ENCODE measurements at regions not wholly inside any gene's neighbourhood (a gene's known extent, or its start where the extent isn't known, plus 50 kb on each side); places are given as distances from the start of the nearest gene placed in this dataset.

GRCh38 chr1:5393146-5393545 is 599.1 kb downstream of the NPHP4 start:
- TF ChIP-seq, protein P1, sequence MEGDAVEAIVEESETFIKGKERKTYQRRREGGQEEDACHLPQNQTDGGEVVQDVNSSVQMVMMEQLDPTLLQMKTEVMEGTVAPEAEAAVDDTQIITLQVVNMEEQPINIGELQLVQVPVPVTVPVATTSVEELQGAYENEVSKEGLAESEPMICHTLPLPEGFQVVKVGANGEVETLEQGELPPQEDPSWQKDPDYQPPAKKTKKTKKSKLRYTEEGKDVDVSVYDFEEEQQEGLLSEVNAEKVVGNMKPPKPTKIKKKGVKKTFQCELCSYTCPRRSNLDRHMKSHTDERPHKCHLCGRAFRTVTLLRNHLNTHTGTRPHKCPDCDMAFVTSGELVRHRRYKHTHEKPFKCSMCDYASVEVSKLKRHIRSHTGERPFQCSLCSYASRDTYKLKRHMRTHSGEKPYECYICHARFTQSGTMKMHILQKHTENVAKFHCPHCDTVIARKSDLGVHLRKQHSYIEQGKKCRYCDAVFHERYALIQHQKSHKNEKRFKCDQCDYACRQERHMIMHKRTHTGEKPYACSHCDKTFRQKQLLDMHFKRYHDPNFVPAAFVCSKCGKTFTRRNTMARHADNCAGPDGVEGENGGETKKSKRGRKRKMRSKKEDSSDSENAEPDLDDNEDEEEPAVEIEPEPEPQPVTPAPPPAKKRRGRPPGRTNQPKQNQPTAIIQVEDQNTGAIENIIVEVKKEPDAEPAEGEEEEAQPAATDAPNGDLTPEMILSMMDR (IDR thresholded peaks at IDR 0.05): no peak
- no peak for TF ChIP-seq POLR2A (IDR thresholded peaks at IDR 0.05)
- DNase-seq (no peak), ATAC-seq (no peak)
- H3K36me3 ChIP-seq (replicated peaks in 1 of 2; ENCODE audit: insufficient read depth in 1 of 2, low read depth in 2 of 2): no peaks in the 10 kb centered on the region
- H3K27ac ChIP-seq: no peak overlapping the region
- H3K4me3 ChIP-seq: no peak overlapping the region
- H3K4me1 ChIP-seq: no peaks in the 10 kb centered on the region
- intact Hi-C loops (cut with DNase I): no loop called here
- 42 to 57% methylated on average over 5 of the region's 5 CpGs for WGBS, 2 donors
- peaks cover 0 to 7% (median 0%) of the 10 kb centered on the region in 3 donors for H3K9me3 ChIP-seq
- no peaks in the 10 kb centered on the region for H3K27me3 ChIP-seq

DNA sequence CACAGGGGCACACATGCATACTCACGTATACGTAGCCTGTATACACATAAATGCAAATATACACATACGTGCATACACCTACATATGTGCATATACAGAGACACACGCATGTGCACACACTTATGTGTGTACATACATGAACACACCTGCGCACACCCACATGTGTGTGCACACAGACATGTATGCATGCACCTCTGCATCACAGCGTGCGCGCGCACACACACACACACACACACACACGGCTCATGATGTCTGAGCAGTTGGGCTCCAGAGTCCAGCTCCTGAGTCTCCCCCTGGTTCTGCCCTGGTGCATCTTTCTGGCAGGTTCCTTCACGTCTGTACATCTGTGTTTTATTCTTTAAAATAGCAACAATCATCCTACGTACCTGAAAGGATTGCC is 600.5 kb downstream of the NPHP4 start:
- no peak for ATAC-seq
- no peak overlapping the region for H3K4me3 ChIP-seq
- H3K36me3 ChIP-seq (replicated peaks in 1 of 2; ENCODE audit: insufficient read depth in 1 of 2, low read depth in 2 of 2): no peaks in the 10 kb centered on the region
- WGBS, 2 donors: 77 to 79% methylated on average over 12 of the region's 12 CpGs
- no peak for DNase-seq
- H3K9me3 ChIP-seq: peaks cover 0 to 7% (median 0%) of the 10 kb centered on the region in 3 donors
- intact Hi-C loops (cut with DNase I): no loop called here
- TF ChIP-seq, protein P1 (IDR thresholded peaks at IDR 0.05): no peak
- no peak overlapping the region for H3K27ac ChIP-seq
- no peaks in the 10 kb centered on the region for H3K4me1 ChIP-seq
- H3K27me3 ChIP-seq: no peaks in the 10 kb centered on the region

DNA sequence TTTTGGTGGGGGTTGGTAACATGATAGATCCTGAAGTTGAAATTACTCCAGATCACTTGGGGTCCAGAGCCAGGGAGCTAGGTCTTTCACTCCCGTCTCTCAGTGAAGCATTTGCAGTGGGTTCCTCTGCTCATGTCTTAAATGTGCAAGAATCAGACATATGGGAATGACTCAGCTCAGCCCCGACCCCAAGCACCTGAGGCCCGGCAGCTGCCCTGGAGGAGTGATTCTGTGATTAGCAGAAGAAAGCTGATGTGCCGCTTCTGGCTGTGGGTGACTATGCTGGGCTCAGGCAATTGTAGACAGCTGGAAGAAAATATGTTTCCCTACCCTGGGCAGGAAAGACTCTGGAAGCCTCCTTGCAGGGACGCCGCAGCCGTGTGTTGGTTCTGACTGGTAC is 601.7 kb downstream of the NPHP4 start:
- Histone ChIP-seq H3K27ac (no peak overlapping the region), H3K36me3 (replicated peaks in 1 of 2; ENCODE audit: insufficient read depth in 1 of 2, low read depth in 2 of 2) (no peaks in the 10 kb centered on the region), H3K9me3 (peaks cover 0 to 2% (median 0%) of the 10 kb centered on the region in 3 donors), H3K4me3 (no peak overlapping the region), H3K27me3 (no peaks in the 10 kb centered on the region), H3K4me1 (no peaks in the 10 kb centered on the region)
- intact Hi-C loops (cut with DNase I): no loop called here
- TF ChIP-seq, protein P1 (IDR thresholded peaks at IDR 0.05): no peak
- TF ChIP-seq POLR2A (IDR thresholded peaks at IDR 0.05): no peak
- ATAC-seq: no peak
- 59 to 75% methylated on average over 6 to 7 of the region's 7 CpGs for WGBS, 2 donors
- no peak for DNase-seq

GRCh38 chr1:5389101-5389885 is 602.9 kb downstream of the NPHP4 start:
- Histone ChIP-seq H3K4me1 (no peaks in the 10 kb centered on the region), H3K4me3 (no peak overlapping the region), H3K9me3 (no peaks in the 10 kb centered on the region), H3K27me3 (no peaks in the 10 kb centered on the region), H3K27ac (no peak overlapping the region), H3K36me3 (replicated peaks in 1 of 2; ENCODE audit: insufficient read depth in 1 of 2, low read depth in 2 of 2) (no peaks in the 10 kb centered on the region)
- no peak for DNase-seq
- TF ChIP-seq, protein P1 (IDR thresholded peaks at IDR 0.05): no peak
- no peak for TF ChIP-seq POLR2A (IDR thresholded peaks at IDR 0.05)
- WGBS, 2 donors: 78 to 81% methylated on average over 13 to 16 of the region's 16 CpGs
- intact Hi-C loops (cut with DNase I): no loop called here
- ATAC-seq: no peak

GRCh38 chr1:5388622-5389021 is 603.6 kb downstream of the NPHP4 start:
- no peaks in the 10 kb centered on the region for H3K4me1 ChIP-seq
- no peak overlapping the region for H3K4me3 ChIP-seq
- H3K9me3 ChIP-seq: no peaks in the 10 kb centered on the region
- WGBS, 2 donors: 57 to 65% methylated on average over 6 of the region's 6 CpGs
- DNase-seq (no peak), ATAC-seq (no peak)
- H3K27me3 ChIP-seq: no peaks in the 10 kb centered on the region
- intact Hi-C loops (cut with DNase I): no loop called here
- H3K36me3 ChIP-seq (replicated peaks in 1 of 2; ENCODE audit: insufficient read depth in 1 of 2, low read depth in 2 of 2): no peaks in the 10 kb centered on the region
- TF ChIP-seq POLR2A (IDR thresholded peaks at IDR 0.05): no peak
- TF ChIP-seq, protein P1 (IDR thresholded peaks at IDR 0.05): no peak
- no peak overlapping the region for H3K27ac ChIP-seq

Measured in body of pancreas (tissue), 4 donors.